SK-N-SH treated with all-trans-retinoic acid at 6 μM for 48 hours (cell line): ENCODE measurements at regions not wholly inside any gene's neighbourhood (a gene's known extent, or its start where the extent isn't known, plus 50 kb on each side); places are given as distances from the start of the nearest gene placed in this dataset.

Source experiments
- ARNTL ChIP-seq: fragments of 450-650 bp; formaldehyde crosslinking; IDR thresholded peaks from 2 replicates; pipeline ENCODE4 v1.5.0; 2020; ENCODE audit warnings: low read depth, mild to moderate bottlenecking, moderate library complexity, borderline replicate concordance
- CREB5 ChIP-seq: fragments of 250-450 bp; sonication (Bioruptor Pico); IDR thresholded peaks from 2 replicates; pipeline ENCODE4 v1.5.1; 2020; ENCODE audit warnings: low read depth, mild to moderate bottlenecking, moderate library complexity
- CSDC2 ChIP-seq: fragments of 250-450 bp; sonication (Bioruptor Pico); IDR thresholded peaks from 2 replicates; pipeline ENCODE4 v1.5.0; 2020; ENCODE audit warnings: mild to moderate bottlenecking, moderate library complexity
- ESRRG ChIP-seq: fragments of 250-450 bp; sonication (Bioruptor Pico); IDR thresholded peaks from 2 replicates; pipeline ENCODE4 v1.6.1; 2021; ENCODE audit warnings: mild to moderate bottlenecking
- OSR1 ChIP-seq: fragments of 250-450 bp; sonication (Bioruptor Pico); IDR thresholded peaks from 2 replicates; pipeline ENCODE4 v1.8.0; 2022; ENCODE audit warnings: moderate library complexity, mild to moderate bottlenecking, inconsistent platforms
- PATZ1 ChIP-seq: fragments of 250-450 bp; sonication (Bioruptor Pico); IDR thresholded peaks from 2 replicates; pipeline ENCODE4 v1.8.0; 2020; ENCODE audit warnings: mild to moderate bottlenecking, moderate library complexity, borderline replicate concordance
- POU6F1 ChIP-seq: fragments of 250-450 bp; sonication (Bioruptor Pico); IDR thresholded peaks from 2 replicates; pipeline ENCODE4 v1.8.0; 2021; ENCODE audit warnings: low read depth, mild to moderate bottlenecking, moderate library complexity, borderline replicate concordance
- TOX ChIP-seq: fragments of 250-450 bp; sonication (Bioruptor Pico); IDR thresholded peaks from 2 replicates; pipeline ENCODE4 v1.8.0; 2021; ENCODE audit warnings: mild to moderate bottlenecking, moderate library complexity, borderline replicate concordance
- ZC3H10 ChIP-seq: fragments of 250-450 bp; sonication (Bioruptor Pico); IDR thresholded peaks from 2 replicates; pipeline ENCODE4 v1.5.1; 2021; ENCODE audit warnings: mild to moderate bottlenecking, moderate library complexity
- ZFP3 ChIP-seq: fragments of 250-450 bp; sonication (Bioruptor Pico); IDR thresholded peaks from 2 replicates; pipeline ENCODE4 v1.5.0; 2020; ENCODE audit warnings: mild to moderate bottlenecking, moderate library complexity
- ZNF565 ChIP-seq: fragments of 450-650 bp; formaldehyde crosslinking; conservative IDR thresholded peaks from 2 replicates; pipeline ENCODE4 v1.5.0; 2020; ENCODE audit warnings: low read depth, mild to moderate bottlenecking, moderate library complexity
- ZNF70 ChIP-seq: fragments of 450-650 bp; formaldehyde crosslinking; IDR thresholded peaks from 2 replicates; pipeline ENCODE4 v1.5.0; 2020; ENCODE audit warnings: mild to moderate bottlenecking, moderate library complexity
- ZNF8 ChIP-seq: fragments of 450-650 bp; formaldehyde crosslinking; IDR thresholded peaks from 2 replicates; pipeline ENCODE4 v1.5.0; 2020; ENCODE audit warnings: mild to moderate bottlenecking, moderate library complexity

GRCh38 chr2:51322613-51323012 is 290.7 kb upstream of the NRXN1 start:
- TF ChIP-seq ZFP3 (CRISPR knock-in tag) (no peak), PATZ1 (CRISPR knock-in tag) (no peak), ZC3H10 (CRISPR knock-in tag) (no peak), POU6F1 (no peak), CREB5 (CRISPR knock-in tag) (no peak), ARNTL (CRISPR knock-in tag) (no peak), ZNF565 (no peak), CSDC2 (CRISPR knock-in tag) (no peak), ZNF70 (CRISPR knock-in tag) (no peak), ZNF8 (no peak), TOX (CRISPR knock-in tag) (no peak), ESRRG (no peak), OSR1 (no peak)
